NT2/D1 (cell line): ENCODE measurements at regions not wholly inside any gene's neighbourhood (a gene's known extent, or its start where the extent isn't known, plus 50 kb on each side); places are given as distances from the start of the nearest gene placed in this dataset.

ENCODE experiments used
- SUZ12 ChIP-seq: IDR thresholded peaks from 2 replicates; pipeline ENCODE4 v1.6.1; 2011; ENCODE audit not compliant: insufficient read length, insufficient read depth; ENCODE audit errors: extremely low read depth
- ZNF274 ChIP-seq: IDR thresholded peaks from 2 replicates; pipeline ENCODE4 v1.6.1; 2011; ENCODE audit warnings: mild to moderate bottlenecking, low read depth, low read length

- TF ChIP-seq ZNF274, result no peak
- no peak for TF ChIP-seq SUZ12
These were observed 178.8 kb downstream of the CSNK1G3 start for GRCh38 chr5:123690821-123691220.
